GM12878 (cell line): ENCODE measurements at regions not wholly inside any gene's neighbourhood (a gene's known extent, or its start where the extent isn't known, plus 50 kb on each side); places are given as distances from the start of the nearest gene placed in this dataset.

Source experiments
- ATF2 ChIP-seq: IDR thresholded peaks from 2 replicates; pipeline ENCODE4 v1.6.1; 2012; ENCODE audit warnings: low read length, inconsistent platforms
- SIX5 ChIP-seq: IDR thresholded peaks from 2 replicates; pipeline ENCODE4 v1.6.1; 2011; ENCODE audit warnings: mild to moderate bottlenecking, low read depth, low read length, moderate library complexity; ENCODE audit not compliant: severe bottlenecking

- no peak for TF ChIP-seq ATF2
- TF ChIP-seq SIX5: no peak
Measured at GRCh38 chr1:81004011-81004410, 796.7 kb upstream of the ADGRL2 start.
